Non-pigmented ciliary epithelial cell (primary cell): ENCODE measurements at regions not wholly inside any gene's neighbourhood (a gene's known extent, or its start where the extent isn't known, plus 50 kb on each side); places are given as distances from the start of the nearest gene placed in this dataset.

ENCODE experiments used
- DNase-seq: peaks from one replicate; pipeline ENCODE4 v3.0.0-alpha.2; 2010; ENCODE audit warnings: low read depth

DNA sequence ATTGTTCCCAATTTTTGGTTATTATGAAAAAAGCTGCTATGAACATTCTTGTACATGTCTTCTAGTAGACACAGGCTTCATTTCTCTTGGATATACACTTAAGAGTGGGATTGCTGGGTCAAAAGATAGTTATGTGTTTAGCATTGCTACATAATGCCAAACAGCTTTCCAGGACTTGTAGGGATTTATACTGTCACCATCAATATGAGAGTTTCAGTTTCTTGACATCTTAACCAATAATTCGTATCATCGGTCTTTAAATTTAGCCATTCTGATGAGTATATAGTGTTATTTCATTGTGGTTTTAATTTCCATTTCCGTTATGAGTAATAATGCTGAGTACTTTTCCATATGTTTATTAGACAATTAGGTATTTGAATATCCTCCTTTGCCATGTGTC is 190.3 kb upstream of the PFN2 start:
- no peak for DNase-seq

DNA sequence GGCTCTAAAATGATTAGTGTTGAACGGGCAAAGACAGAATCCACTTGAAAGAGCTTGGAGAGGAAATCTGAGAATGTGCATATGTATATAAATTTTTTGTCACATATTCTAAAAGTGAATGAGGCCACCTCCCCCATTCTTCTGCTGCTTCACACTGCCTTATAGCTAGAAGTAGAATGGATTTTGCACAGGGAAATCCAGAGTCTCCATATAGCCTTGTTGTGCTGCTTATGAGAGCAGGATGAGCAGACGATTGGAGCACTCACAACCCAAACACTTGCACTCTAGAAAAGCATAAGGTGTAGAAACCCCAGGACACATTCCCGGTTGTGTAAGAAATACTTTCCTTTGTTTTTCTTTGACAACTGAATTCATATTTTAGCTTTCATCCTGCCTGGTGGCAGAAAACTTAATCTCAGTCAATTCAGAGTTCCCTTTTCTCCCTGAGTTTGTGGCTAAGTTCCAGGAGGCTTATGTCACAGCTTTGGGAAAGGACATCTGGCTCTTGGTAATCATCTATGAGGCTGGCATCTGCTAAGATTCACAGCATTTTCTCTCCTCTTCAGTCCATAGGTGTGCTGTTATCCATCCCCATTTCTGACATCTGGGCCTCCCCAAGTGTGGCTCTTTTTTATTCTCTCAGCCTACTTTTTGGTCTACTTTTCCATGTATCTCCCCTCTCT is 188.4 kb upstream of the PFN2 start:
- DNase-seq, result no peak

DNA sequence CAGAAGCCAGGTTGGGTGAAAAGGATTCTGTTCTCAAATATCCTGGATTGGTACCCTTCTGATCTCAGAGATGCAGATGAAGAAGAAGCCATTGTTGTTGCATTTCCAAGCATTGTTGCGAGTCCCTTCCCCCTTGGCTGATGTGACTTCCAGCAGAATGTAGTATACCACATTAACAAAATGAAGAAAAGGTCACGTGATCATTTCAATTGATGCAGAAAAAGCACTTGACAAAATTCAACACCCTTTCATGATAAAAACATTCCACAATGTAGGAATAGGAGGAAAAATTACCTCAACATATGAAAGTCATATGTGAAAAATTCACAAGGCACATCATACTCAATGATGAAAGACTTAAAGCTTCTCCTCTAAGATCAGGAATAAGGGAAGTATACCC is 181.9 kb upstream of the PFN2 start:
- no peak for DNase-seq

DNA sequence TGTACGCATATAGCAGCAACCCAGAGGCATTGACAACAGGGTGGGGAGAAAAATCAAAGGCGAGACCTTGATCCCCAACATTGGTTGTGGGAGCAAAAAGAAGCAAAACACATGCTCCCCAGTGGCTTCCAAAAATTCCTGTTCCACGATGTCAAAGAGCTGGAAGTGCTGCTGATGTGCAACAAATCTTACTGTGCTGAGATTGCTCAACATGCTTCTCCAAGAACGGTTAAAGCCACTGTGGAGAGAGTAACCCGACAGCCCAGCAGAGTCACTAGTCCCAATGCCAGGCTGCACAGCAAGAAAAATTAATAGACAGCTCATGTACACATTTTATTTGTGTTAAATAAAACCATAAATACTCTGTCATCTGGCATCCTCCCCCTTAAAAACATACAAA is 179.9 kb upstream of the PFN2 start:
- no peak for DNase-seq

DNA sequence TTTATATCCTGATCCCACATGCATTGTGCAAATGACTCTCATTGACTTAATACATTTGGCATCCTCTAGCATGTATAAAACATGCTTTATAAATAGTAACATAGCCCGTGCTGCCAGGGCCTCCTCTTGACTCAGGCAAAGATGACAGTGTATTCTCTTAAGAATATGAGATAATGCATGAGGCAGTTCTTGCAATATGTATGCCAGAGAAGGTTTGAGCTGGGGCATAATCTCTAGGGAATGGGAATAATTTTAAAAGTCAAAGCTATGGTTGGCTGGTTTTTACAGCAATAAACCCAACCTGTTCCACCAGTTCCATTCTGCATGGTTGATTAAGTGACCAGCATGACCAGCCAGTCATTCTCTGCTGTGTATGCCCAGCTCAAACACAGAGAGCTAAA is 179.0 kb upstream of the PFN2 start:
- peak; percentile 79 for DNase-seq

DNA sequence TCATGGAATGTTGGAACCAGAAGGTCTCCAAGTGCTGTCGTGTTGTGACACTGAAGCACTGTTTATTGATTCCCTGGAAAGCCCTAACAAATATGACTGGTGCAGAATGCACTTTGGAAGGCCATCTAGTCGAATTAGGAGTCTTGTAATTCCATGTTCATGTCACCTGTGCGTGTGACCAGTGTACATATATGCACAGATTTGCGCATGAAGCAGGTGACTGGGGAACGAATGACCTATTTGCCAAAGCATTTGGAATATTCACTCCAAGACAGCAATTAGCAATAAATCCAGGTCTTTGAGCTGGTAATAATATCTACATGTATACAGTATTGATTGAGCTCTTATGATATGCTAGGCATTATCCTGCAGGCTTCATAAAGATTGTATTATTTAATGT is 177.5 kb upstream of the PFN2 start:
- no peak for DNase-seq

DNA sequence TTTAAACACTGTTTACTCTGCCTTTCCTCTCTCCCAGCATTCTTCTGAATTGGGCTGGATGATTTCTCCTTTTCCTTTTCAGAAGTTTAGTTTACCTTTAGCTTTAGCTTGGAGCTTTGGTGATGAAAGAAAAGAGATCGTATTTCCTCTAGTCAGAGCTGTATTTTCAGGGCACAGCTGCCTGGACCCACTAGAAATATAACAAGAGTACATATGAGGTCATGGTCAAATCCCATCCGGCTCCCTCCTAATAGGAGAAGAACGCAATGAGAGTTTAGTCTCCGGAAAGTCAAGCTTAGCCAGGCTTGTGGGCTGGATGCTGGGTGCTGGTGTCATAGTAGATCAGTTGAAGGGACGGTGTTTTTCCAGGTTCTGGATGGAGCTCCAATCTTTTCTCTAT is 177.1 kb upstream of the PFN2 start:
- peak; percentile 85 for DNase-seq

DNA sequence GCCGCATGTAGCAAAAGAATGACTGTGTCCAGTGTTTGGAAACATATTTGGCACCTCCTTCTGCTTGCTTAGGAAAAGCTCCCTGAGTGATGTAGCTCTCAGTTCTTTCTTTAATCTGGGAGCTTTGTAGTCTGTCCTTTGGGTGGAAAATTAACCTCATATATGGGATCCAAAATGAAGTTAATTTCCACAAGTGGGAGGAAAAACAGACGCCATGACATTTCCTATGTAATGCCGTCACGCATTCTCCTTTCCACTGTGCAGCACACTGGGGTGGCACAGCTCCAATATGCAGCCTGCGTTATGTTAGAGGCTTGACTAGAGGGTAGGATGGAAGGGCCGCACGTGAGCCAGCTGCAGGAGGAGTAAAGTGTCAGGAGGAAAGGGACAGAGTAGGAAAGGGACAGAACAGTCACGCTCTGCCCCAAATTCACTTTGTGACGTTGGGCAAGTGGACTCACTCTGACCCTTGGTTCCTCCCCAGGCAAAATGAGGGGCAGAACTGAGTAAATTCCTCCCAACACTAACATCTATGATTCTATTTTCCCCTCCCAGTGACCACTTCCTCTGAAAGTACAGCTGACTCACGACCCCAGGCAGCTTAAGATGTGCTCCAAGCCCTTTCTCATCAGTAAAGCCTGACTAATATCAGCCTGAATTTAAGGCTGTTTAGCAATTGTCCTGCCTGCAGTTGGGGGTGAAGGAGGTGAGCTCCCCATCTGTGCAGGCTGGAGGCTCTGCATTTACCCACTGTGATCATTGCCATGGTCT is 176.5 kb upstream of the PFN2 start:
- peak; percentile 98 for DNase-seq

DNA sequence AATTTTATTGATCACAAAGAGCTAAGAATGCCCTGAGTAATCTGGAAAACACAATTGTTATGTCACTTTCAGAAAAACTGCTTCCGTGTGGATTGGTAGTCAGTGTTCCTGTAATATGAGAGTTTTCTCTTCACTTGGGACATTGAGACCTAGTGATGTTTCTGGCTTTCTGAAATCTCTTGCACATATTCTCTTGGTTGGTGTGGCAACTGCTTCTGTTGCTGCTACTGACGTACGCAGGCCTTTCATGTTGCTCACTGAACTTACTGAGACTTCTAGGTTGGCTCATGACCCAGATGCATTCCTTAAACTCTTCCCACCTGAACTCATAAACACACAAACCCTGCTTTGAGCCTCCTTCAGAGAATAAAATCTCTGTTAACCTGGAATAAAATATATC is 175.0 kb upstream of the PFN2 start:
- peak; percentile 89 for DNase-seq

DNA sequence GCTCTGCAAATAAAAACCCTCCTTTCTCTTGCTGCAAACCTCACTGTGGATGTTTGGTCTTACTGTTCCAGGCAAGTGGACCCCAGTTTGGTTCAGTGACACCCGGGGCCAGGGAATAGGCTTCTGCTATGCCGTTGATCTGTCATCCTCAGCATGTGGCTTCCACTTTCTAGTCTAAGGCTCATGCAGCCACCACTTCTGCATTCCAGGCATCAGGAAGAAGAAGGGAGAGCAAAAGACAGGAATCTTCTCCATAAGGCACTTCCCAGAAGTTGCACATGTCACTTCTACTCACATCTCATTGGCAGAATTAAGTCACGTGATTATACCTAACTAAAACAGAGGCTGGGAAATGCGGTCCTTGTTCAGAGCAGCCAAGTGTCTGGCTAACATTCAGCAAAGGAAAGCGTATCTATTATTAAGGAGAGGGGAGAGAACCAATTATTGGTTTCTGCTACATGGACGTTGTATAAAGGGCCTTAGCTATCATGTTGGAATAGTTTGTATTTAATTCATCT is 173.6 kb upstream of the PFN2 start:
- DNase-seq, result no peak

DNA sequence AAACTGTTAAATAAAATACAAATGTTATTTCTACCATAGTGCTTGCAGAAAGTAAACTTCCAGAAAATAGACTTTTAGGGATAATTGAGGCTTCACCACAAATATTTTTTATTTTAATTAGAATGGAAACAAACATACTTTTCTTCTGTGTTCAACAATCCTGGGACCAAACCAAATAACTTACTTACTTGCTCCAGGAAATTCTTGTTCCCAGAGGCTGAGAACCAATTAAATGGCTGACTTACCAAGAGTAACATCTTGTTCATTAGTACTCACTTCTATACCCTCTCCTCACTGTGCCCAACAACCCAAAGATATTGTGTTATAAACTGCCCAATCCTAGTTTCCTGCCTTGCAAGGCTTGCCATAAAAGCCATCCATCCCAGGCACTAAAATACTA is 172.2 kb upstream of the PFN2 start:
- no peak for DNase-seq

DNA sequence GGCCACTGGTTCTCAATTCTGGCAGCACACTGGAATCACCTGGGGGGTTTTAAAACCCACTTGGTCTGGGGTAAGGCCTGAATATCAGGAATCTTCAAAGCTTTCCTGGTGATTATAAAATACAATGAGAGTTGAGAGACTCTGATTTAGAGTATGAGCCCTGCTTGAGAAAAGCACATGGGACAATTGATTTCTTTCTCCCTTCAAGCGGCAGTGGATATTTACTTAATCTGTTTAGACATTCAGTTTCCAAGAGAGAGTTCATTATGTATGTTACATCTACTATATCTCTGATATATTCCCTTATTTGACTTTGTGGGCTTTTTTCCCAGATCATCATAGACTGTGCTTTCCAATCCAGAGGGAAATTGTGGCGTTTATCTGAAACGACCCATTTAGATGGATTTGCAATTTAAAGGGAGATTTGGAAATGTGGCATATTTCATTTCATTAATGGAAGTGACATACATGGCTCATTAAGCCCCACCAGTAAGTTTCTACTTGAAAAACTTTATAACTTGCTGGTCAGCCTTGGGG is 171.2 kb upstream of the PFN2 start:
- DNase-seq, result no peak

DNA sequence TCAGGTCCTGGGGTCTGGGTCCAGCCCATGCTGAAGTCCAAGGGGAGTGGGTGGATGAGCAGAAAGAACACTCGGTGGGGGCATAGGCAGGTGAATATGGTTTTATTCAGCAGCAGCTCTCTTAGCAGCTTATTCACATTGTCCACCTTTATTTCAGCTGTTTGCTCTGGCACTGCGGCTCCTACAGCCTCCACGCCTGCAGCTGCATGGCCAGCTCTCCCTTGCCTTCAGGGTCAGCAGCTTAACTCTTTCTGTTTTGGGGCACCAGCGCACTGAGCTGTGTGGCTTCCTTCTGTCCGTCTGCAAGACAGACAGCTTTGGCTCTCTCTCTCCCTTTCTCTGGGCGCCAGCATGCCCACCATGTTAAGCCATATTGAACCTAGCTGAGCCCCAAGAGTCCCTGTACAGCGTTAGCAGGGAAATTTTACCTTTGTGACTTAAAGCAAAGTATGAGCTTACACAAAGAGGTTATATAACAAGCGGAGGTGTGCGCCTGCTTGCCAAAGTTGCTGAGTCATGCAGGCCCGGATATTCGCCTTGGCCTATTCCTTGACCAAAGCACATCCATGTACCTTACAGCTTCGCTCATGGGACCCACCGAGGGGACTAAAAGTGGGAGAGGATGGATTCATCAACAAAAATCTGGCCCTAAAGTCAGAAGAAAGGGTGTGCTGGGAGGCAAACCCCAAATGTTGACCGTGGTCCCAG is 170.1 kb upstream of the PFN2 start:
- no peak for DNase-seq

DNA sequence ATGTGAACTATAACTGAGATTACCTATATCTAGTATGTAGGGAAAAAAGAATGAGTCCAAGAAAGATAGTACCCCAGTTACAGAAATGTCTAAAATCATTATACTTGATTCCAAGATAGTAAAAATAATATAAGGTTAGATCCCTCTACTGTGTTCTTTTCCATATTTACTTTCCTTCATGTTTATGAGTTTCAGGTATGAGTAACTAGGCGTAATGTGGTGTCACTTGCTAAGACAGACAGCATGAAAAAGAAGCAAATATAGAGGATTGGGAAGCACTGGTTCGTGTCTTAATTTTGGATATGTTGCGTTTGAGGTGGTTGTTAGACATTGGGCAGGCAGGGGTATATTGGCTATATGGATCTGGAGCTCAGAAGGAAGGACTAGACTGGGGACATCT is 168.1 kb upstream of the PFN2 start:
- DNase-seq, result no peak

DNA sequence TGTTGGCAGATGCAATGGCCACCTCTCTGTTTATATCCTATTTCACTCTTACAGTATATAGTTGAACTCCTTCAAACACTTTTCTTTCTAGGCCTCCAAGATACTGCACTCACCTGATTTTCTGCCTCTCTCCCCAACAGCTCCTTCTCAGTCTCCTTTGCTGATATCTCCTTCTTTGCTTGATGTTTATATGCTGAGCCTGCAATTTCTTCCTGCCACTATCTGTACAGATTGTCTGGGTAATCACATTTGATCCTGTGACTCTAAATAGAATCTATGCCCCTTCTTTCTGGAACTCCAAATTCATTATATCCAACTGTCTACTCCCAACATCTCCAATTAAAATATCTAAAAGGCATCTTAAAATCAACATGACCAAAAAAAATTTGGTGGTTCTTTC is 165.5 kb upstream of the PFN2 start:
- DNase-seq, result no peak

DNA sequence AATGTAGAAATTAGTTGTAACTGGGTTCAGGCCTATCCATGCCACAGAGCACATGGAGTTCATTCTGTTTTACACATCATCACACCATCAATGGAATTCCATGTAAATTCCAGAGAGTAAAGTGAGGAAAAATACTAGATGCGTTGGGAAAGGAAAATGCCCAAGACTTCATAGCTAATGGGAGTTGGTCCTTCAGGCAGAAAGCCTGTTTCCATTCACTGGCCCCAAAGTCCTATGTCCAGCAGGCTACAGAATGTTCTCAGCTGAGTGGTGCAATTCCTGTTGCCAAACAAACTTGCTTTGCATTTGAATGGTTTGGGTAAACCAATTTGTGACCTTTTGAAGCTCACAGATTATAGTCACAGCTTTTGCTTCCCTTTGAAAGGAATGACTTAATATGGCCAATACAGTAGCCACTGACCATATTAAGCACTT is 164.6 kb upstream of the PFN2 start:
- DNase-seq, result no peak

DNA sequence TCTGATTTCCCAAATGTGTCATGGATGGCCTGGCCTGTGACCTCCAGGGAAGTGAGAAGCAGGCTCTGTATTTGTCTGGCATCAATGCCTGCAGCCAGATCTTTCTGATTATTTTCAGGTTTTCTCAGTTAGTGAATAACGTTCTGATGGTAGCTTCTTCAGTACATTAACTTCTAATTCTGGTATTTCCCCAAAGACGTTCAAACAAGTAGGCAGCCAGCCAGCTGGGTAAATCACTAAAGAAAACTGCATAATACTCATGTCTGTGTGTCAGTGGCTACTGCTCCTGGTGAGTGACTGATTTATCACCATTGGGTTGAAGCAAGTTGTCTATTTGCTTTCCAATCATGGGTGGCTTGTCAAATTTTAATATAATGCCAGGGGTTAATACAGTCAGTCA is 162.6 kb upstream of the PFN2 start:
- no peak for DNase-seq

DNA sequence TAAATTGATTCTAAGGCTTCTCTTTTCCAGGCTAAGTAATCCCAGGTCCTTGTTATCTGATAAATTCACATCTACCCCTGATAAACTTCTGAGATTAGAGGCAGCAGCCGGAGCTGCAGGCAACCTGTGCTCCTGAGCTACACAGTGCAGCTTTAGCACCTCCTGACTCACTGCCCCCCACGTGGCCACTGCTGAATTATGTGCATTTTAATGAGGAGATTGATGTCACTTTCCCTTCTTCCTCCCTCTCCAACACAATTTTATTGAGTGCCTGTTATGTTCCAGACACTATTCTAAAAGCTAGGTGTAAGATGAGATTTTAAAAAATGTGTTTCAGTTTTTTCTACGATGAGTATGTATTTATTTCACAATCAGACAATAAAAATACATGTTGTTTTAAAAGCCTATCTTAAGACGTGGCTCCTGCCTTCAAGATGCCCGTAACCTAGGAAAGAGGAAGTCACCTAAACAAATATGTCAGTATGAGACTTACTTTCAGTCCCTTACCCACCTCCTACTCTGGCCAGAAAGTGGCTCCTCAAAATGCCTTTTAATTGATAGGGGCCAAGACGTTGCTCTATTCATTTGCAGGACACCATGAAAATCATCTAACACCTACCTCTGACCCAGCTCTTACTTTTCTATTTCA is 161.5 kb upstream of the PFN2 start:
- DNase-seq, result no peak

DNA sequence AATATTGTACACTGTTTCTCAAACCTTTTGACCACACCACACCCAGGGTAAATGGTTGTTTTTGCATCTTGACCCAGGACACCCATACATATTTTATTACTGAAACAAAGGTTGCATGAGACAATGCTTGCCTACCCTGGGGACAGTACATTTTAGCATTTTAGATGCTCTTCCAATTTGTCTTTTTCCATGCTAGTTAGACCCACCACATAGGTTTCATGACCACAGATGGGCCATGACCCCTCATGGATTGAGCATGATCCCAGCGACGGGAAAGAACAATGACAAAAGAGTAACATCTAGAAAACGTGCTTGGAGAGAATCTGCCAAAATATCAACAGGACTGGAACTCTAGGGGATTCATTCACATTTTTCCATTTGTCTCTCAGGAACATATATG is 161.0 kb upstream of the PFN2 start:
- no peak for DNase-seq

DNA sequence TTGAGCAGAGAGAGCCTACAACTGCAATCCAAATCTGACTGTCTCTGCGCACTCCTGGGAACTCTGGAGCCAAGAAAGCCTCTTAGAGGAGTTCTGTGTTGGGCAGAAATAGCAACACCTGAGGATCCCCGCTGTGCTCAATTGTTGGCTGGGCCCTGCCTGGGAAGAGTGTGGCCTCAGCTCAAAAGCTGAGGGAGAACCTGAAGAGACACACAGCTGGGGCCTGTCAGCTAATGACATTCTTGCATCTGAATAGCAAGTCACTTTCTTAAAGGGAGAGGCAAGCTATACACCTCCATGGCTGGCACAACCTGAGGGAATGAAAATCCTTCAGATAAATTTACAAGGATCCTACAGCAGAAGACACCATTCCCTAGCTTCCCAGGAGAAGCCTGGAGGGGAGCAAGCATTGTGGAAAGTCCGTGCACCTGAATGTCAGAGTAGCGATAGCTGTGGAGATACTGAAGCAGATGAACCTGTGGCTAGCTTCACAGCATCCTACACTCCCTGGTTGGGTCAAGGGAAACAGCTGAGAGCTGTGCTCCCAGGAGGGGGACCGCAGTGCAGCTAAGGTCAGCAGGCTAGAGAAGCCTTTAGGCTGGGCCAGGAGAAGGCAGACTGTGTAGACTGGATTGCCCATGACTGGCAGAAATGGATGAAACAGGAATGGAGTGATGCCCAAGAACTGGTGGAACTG is 159.9 kb upstream of the PFN2 start:
- no peak for DNase-seq

DNA sequence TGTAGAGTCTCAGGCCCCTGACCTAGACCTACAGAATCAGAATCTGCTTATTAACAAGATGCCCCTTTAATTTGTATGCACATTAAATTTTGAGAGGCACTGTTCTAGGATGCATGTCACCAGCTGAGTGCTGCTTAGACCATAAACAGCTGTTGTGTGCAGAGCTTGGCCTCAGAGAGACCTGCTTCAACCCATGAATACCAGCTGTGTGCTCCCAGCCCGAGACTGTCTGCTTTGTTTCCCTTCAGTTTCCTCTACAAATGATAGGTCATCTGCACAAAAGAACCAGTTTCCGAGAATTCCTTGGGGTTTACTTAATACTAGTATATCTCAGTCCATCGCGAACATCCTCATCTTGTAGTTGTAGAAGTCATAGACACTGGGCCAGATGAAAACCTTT is 158.5 kb upstream of the PFN2 start:
- DNase-seq, result no peak

DNA sequence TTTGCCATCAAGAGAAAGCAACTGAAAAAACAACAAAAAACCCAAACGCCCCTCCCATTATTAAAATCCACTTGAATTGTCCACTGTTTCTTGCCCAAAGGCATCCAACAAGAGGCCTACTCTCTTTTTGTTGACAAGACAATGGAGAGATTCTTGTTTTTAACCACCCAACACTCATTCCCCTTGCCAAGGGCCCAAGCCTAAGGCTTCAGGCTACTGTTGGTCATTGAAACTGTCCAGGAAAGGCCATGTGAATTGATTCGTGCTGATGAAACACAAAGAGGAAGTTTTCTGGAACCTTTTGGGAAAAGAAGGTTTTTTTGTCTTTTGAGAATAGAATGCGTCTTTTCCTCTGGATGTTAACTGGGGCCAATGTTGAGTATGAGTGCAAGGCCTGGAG is 157.4 kb upstream of the PFN2 start:
- DNase-seq, result no peak
